ENCODE measurements at regions not wholly inside any gene's neighbourhood (a gene's known extent, or its start where the extent isn't known, plus 50 kb on each side); places are given as distances from the start of the nearest gene placed in this dataset.
"Not testable (repeated sequence)": the region's sequence is repeated elsewhere in the genome, so short reads cannot be mapped to it uniquely, and the experiment has no call there.

DNA sequence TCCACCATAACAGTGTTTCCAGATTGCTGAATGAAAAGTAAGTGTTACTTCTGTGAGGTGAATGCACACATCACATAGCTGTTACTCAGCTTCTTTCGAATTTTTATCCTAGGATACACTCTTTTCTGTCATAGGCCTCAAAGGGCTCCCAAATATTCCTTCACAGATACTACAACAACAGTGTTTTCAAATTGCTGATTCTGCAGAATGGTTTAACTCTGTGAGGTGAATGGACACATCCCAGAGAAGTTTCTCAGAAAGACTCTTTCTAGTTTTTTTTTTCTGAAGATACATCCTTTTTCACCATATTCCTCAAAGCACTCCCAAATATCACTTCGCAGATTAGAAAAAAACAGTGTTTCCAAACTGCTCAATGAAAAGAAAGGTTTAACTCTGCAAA is 221.1 kb downstream of the OR4A5 start:
- DNase-seq (ENCODE audit: low read depth) = no peak
- H3K4me3 ChIP-seq (ENCODE audit: low read depth, low read length) = no peak overlapping the region
- TF ChIP-seq, protein P1, sequence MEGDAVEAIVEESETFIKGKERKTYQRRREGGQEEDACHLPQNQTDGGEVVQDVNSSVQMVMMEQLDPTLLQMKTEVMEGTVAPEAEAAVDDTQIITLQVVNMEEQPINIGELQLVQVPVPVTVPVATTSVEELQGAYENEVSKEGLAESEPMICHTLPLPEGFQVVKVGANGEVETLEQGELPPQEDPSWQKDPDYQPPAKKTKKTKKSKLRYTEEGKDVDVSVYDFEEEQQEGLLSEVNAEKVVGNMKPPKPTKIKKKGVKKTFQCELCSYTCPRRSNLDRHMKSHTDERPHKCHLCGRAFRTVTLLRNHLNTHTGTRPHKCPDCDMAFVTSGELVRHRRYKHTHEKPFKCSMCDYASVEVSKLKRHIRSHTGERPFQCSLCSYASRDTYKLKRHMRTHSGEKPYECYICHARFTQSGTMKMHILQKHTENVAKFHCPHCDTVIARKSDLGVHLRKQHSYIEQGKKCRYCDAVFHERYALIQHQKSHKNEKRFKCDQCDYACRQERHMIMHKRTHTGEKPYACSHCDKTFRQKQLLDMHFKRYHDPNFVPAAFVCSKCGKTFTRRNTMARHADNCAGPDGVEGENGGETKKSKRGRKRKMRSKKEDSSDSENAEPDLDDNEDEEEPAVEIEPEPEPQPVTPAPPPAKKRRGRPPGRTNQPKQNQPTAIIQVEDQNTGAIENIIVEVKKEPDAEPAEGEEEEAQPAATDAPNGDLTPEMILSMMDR (IDR thresholded peaks at IDR 0.05; ENCODE audit: control insufficient read depth, extremely low read depth, insufficient read depth) = no peak

DNA sequence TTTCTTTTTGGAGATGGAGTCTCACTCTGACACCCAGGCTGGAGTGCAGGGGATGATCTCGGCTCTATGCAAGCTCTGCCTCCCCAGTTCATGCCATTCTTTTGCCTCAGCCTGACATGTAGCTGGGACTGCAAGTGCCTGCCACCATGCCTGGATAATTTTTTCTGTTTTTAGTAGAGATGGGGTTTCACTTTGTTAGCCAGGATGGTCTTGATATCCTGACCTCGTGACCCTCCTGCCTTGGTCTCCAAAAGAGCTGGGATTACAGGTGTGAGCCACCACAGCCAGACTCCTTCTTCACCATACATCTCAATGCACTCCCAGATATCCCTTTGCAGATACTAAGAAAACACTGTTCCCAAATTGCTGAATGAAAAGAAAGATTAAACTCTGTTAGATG is 224.3 kb downstream of the OR4A5 start:
- H3K4me3 ChIP-seq (ENCODE audit: low read depth, low read length) = no peak overlapping the region
- TF ChIP-seq, protein P1 (IDR thresholded peaks at IDR 0.05; ENCODE audit: control insufficient read depth, extremely low read depth, insufficient read depth) = no peak

DNA sequence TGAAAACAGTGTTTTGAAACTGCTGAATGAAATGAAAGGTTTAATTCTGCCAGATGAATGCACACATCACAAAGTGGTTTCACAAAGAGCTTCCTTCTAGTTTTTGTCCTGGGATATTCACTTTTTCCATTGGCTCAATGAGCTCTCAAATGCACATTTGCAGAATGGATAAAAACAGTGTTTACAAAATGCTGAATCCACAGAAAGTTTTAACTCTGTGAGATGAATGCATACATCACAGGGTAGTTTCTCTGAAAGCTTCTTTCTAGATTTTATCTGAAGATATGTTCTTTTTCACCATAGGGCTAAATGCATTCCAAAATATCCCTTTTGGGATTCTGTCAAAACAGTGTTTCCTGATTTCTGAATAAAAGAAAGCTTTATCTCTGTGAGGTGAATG is 237.6 kb downstream of the OR4A5 start:
- TF ChIP-seq, protein P1 (IDR thresholded peaks at IDR 0.05; ENCODE audit: control insufficient read depth, extremely low read depth, insufficient read depth) = no peak
- no peak for DNase-seq (ENCODE audit: low read depth)

More for the DNA sequence above, 224.3 kb downstream of the OR4A5 start:
- no peak for DNase-seq (ENCODE audit: low read depth)

GRCh38 chr11:54946424-54946823 is 239.8 kb downstream of the OR4A5 start:
- no peak for DNase-seq (ENCODE audit: low read depth)
- H3K4me3 ChIP-seq (ENCODE audit: low read depth, low read length) = no peak overlapping the region
- TF ChIP-seq, protein P1 (IDR thresholded peaks at IDR 0.05; ENCODE audit: control insufficient read depth, extremely low read depth, insufficient read depth) = no peak

More for the DNA sequence above, 237.6 kb downstream of the OR4A5 start:
- no peak overlapping the region for H3K4me3 ChIP-seq (ENCODE audit: low read depth, low read length)

GRCh38 chr11:54947175-54947574 is 240.5 kb downstream of the OR4A5 start:
- H3K4me3 ChIP-seq (ENCODE audit: low read depth, low read length); DNase-seq (ENCODE audit: low read depth): not testable (repeated sequence)

DNA sequence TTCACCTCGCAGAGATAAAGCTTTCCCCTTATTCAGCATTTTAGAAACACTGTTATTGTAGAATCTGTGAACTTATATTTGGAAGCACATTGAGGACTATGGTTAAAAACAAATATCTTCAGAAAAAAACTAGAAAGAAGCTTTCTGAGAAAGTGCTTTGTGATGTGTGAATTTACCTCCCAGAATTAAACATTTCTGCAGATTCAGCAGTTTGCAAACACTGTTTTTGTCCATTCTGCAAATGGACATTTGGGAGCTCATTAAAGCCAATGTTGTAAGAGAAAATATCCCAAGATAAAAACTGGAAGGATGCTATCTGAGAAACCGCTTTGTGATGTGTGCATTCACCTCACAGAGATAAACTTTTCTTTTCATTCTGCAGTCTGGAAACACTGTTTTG is 272.7 kb downstream of the OR4A5 start:
- H3K4me3 ChIP-seq (ENCODE audit: low read depth, low read length) = no peak overlapping the region
- TF ChIP-seq, protein P1 (IDR thresholded peaks at IDR 0.05; ENCODE audit: control insufficient read depth, extremely low read depth, insufficient read depth) = no peak
- no peak for DNase-seq (ENCODE audit: low read depth)

- TF ChIP-seq, protein P1 (IDR thresholded peaks at IDR 0.05; ENCODE audit: control insufficient read depth, extremely low read depth, insufficient read depth) = no peak
- H3K4me3 ChIP-seq (ENCODE audit: low read depth, low read length) = no peak overlapping the region
- DNase-seq (ENCODE audit: low read depth) = no peak
Measured at GRCh38 chr11:54985731-54986130, 276.2 kb upstream of the TRIM48 start.

- not testable (repeated sequence) for DNase-seq (ENCODE audit: low read depth); H3K4me3 ChIP-seq (ENCODE audit: low read depth, low read length)
Measured at GRCh38 chr11:55028837-55029236, 233.1 kb upstream of the TRIM48 start.

Data from LNCaP clone FGC (cell line).